ENCODE measurements at regions not wholly inside any gene's neighbourhood (a gene's known extent, or its start where the extent isn't known, plus 50 kb on each side); places are given as distances from the start of the nearest gene placed in this dataset.

DNA sequence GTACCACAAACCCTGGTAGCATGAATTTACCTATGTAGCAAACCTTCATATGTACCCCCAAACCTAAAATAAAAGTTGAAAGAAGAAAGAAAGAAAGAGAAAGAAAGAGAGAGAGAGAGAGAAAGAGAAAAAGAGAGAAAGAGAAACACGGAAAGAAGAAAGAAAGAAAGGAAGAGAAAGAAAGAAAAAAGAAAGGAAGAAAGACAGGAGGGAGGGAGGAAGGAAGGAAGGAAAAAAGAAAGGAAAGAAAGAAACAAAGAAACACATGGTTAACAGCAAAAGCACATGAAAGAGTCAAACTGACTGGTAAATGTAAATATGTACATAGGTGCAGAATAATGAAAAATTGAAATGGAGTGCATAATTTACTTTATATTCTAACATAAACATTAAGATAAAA is 903.4 kb downstream of the LRFN5 start:
- TF ChIP-seq, protein P1, sequence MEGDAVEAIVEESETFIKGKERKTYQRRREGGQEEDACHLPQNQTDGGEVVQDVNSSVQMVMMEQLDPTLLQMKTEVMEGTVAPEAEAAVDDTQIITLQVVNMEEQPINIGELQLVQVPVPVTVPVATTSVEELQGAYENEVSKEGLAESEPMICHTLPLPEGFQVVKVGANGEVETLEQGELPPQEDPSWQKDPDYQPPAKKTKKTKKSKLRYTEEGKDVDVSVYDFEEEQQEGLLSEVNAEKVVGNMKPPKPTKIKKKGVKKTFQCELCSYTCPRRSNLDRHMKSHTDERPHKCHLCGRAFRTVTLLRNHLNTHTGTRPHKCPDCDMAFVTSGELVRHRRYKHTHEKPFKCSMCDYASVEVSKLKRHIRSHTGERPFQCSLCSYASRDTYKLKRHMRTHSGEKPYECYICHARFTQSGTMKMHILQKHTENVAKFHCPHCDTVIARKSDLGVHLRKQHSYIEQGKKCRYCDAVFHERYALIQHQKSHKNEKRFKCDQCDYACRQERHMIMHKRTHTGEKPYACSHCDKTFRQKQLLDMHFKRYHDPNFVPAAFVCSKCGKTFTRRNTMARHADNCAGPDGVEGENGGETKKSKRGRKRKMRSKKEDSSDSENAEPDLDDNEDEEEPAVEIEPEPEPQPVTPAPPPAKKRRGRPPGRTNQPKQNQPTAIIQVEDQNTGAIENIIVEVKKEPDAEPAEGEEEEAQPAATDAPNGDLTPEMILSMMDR (IDR thresholded peaks at IDR 0.05): no peak
- no peak for TF ChIP-seq POLR2A (IDR thresholded peaks at IDR 0.05)

Data from thyroid gland (tissue), 4 donors.